OCI-LY3 (cell line): ENCODE measurements at regions not wholly inside any gene's neighbourhood (a gene's known extent, or its start where the extent isn't known, plus 50 kb on each side); places are given as distances from the start of the nearest gene placed in this dataset.

Experiments
- EZH2phosphoT487 ChIP-seq: fragments of 200-600 bp; shearing (Covaris generic); IDR thresholded peaks from 2 replicates; pipeline ENCODE4 v1.6.1; 2018; ENCODE audit warnings: antibody characterized with exemption, mixed run types, low read depth
- TF ChIP-seq, protein P1 (sequence below): fragments of 200-600, 300-600 bp; sonication (generic); IDR thresholded peaks from 2 replicates; pipeline ENCODE4 v1.5.1; 2014; ENCODE audit warnings: antibody characterized with exemption, low read length, low read depth

DNA sequence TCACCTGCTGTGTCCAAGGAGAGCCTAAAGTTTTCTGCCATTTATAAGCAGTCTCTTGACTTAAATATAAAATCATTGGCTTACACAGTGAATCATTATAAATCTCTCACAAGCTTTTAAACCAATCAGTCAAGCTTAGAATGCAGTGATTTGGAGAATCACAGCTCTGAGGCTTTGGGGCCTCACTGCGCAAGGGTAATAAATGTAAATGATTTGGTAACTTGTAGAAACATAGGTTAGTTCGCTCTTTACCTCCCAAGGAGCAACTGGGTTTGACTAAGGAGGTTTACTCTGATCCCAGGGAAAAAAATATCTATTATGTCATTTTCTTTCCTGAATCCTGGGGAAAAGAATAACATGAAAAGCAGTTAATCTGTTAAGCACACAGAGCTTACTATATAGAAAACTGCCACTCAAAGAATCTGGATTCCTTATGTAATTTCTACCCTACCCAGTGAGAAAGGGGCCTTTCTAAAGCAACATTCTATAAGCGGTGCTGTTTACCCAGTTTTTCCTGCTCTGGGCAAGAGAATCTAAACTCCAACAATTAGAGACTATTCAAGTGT, 128.2 kb downstream of the MZT1 start:
- TF ChIP-seq, protein P1, sequence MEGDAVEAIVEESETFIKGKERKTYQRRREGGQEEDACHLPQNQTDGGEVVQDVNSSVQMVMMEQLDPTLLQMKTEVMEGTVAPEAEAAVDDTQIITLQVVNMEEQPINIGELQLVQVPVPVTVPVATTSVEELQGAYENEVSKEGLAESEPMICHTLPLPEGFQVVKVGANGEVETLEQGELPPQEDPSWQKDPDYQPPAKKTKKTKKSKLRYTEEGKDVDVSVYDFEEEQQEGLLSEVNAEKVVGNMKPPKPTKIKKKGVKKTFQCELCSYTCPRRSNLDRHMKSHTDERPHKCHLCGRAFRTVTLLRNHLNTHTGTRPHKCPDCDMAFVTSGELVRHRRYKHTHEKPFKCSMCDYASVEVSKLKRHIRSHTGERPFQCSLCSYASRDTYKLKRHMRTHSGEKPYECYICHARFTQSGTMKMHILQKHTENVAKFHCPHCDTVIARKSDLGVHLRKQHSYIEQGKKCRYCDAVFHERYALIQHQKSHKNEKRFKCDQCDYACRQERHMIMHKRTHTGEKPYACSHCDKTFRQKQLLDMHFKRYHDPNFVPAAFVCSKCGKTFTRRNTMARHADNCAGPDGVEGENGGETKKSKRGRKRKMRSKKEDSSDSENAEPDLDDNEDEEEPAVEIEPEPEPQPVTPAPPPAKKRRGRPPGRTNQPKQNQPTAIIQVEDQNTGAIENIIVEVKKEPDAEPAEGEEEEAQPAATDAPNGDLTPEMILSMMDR = no peak
- TF ChIP-seq EZH2phosphoT487 = no peak
